ENCODE measurements at regions not wholly inside any gene's neighbourhood (a gene's known extent, or its start where the extent isn't known, plus 50 kb on each side); places are given as distances from the start of the nearest gene placed in this dataset.
"Not testable (repeated sequence)": the region's sequence is repeated elsewhere in the genome, so short reads cannot be mapped to it uniquely, and the experiment has no call there.

DNA sequence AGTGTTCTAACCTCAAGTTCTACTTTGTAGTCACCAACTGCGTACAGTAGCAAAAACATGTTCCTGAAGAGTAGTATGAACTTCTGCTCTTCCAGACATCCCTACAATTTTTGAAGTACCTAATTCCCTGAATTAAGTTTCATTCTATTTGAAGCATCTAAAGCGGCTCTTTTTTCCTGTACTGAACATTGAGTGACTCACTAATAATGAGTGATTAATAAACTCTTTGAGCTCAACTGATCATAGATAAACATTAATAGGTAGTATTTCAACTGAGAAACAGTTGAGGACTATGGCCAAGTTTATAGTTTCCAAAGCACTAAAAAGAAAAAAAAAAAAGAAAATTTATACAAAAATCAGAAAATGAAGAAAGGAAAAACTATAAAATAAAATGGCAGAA lies 683.1 kb downstream of the LTN1 start:
- no peak for DNase-seq

DNA sequence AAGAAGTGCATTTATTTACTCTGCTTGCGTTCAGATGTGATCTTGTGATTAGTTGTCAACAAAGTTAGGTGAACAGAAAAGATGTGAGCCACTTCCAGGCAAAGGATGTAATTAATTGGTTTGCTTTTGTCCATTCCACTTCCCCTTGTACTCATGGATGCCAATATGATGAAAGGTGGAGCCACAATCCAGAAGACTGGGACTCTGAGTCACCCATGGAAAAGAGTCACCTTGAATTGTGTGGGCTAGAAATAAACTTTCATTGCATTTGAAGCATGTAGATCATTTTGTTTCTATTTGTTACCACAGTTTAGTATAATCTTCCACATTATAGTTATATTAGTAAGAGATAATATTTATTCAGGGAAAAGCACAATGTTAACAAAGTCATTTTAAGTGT lies 684.2 kb downstream of the LTN1 start:
- no peak for DNase-seq

DNA sequence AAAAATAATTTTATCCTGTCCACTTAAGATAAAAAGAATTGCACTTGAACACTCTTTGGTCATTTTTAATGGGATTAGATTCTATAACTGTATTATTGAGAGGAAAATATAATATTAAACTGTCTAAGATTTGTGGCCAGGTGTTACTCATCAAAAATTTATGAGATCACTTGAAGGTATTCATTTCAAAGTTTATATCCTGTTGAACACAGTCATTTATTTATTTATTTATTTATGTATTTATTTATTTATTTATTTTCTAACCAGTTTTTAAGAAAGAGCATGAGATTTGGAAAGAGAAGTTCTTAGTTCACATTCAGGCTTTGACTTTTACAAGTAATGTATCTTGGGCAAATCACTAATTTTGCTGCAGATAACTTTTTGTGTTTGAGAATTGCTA lies 692.7 kb downstream of the LTN1 start:
- no peak for DNase-seq

DNA sequence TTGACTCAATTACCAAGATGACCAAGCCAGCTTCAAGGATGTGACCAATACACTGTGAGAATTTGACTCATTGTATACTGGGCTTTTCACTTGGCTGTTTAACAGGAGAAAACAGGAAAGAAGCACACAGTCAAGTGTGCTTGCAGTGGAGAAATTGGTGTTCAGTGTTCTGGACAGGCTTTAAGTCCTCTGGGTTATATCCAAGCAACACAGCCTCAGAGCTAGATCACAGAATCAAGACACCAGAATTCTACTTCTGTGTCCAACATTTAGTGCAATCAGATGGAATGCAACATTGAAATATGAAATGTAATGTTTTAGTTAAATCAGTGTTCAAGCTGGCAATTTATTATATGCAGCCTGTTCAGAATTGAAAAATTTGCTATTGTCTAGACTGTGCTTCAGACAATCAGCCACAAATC lies 694.4 kb downstream of the LTN1 start:
- DNase-seq: no peak

DNA sequence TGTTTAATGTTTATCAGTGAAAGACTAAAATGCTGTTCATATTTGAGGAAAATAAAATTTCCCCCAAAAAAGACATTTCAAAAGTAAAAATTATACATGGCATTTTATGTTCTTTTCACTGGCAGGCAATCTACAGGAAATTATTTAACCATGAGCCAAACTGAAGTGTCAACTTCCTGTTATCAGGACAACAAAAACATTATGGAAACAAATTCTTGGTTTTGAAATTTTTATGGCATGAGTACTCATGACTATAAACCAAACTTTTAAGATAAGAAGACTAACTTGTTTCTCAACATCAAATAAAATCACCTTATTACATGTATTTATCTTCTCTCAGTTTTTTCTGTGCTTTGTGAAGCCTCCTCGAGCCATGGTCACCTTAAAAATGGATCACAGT lies 698.6 kb downstream of the LTN1 start:
- no peak for DNase-seq

DNA sequence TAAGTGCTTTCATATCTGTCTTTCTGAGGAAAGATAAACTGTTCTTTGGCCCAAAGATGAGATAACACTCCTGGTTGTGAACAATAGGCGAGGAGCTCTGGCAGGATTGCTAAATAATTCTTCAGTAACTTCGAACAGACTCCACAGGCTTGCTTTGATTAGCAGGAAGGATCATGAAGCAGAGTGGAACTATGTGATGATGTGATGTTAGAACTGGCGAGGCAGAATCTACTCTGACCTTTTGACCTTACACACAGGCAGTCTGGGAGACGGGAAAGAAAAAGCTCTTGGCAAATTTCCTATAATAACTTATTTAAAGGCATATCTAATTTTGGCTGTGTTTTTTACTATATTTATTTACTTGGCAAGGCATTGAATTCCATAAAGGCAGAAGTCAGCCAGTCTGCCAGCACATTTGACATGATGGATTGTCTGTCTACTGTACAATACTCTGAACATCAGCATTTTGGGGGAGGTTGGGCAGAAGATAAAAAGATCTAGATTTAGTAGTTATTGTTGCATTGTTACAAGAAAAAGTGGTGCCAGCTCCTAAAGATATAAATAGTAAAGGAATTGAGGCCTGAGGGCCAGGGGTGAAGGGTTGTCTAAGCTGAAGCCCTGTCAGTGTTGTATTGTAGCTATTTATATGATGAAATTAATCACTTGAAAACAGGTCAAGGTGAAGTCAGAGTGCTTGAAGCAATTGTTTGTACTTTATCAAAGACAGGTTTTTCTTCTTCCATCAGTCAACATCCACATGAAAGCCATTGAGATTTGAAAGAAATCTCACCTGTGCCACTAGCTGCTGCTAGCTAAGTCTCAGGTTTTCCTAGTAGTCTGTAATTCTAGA lies 708.8 kb downstream of the LTN1 start:
- no peak for DNase-seq

DNA sequence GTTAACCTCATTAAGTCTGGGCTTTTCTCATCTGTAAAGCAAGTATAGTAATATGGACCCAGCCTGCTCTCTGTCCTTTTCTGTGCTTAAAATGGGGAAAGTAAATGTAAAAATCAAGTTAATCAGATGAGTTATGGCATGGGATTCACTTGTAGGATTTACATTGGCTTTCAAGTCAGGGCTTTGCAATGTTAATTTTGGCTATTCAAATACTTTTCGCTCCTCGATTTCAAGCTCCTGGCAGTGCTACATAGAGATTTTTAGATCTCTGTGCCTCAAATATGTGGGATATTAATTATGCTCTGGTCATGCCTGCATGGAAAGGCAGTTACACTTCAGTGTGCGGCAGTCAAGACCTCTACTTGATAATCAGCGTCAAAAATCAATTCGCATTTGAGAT lies 709.8 kb downstream of the LTN1 start:
- no peak for DNase-seq

DNA sequence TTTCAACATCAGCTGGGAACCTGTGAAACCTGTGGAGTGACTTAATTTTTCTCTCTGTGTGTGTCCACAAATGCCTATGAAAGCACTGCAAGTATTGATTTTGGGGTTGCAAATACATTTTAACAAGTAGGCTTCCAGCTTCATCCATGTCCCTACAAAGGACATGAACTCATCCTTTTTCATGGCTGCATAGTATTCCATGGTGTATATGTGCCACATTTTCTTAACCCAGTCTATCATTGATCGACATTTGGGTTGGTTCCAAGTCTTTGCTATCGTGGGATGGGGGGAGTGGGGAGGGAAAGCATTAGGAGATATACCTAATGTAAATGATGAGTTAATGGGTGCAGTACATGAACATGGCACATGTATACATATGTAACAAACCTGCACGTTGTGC lies 711.3 kb downstream of the LTN1 start:
- not testable (repeated sequence) for DNase-seq

DNA sequence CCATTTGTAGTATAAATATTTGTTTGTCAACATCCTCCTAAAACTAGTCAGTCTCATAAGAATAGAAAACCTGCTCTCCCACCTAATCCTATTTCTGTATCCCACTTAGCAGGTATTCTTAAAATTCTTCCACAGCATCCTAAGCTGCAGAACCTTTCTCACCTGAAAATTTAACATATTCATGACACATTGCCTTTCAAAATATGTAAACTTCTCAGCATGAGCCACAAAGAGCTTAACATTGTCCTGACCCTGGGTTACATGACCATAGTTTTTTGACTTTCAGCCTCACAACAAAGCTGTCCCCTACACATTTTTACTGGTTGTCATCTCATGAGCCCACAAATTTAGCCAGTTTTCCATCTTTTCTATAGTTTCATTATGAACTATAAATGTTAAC lies 712.1 kb downstream of the LTN1 start:
- DNase-seq: no peak

DNA sequence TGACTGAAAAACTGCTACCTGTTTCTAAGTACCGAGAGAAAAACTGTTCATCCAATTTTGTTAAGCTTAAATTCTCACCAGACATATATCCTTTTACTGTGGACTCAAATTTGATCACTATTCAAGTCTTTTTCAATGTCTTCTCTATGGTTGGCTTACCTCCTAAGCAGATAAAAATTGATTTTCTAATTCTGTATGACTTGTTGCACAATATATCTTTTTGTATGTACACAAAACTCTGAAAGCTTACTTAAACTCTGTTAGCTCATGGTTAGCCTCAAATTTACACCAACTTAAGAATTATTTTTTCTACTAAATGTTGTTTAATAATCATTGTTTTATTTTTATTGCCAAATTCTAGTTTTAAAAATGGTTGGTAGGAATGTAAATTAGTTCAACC lies 715.4 kb downstream of the LTN1 start:
- DNase-seq: no peak

DNA sequence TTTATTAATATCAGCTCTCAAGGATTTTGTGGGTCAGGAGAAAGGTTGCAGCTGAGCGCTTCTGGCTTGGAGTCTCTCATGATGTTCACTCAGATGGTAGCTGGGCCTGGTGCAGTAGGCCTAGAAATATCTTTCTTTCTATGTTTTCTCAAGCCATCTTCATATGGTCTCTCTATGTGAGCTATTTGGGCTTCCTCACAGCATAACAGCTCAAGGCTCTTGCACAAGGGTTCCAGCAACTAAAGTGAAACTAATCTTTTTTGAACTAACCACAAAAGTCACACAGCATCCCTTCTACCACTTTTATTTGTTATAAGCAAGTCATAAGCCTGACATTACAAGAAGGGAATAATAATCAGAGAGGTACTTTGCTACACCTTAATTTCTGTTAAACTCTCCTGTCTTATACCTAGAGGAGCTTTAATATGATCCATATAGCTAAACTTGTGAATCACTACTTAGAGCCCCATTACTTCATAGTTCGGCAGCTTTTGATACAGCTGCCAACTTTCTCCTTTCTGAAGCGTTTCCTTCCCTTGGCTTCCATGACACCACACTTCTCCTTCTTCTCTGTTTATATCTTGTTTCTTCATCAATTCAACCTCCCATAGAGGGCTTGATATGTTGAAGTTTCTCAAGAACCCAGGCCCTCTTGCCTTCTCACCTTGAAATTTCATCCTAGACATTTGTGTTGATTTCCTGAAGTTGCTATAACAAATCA lies 720.2 kb downstream of the LTN1 start:
- no peak for DNase-seq

DNA sequence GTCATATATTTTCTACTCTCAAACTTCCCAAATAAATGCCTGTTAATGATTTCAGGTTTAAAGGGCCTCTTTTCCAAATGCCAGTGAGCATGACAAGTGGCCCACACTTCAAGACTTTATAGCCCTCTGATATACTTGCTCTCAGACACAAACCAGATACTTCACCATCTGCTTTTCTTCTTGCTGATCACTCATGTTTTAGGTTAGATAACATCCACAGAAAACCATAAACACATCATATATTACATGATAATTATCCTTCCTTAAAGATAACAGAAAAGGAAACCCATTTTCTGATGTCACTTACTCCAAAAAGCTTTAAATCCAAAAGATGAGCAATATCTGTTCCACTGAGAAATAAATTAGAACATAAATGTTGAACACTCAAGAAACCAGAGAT lies 723.5 kb downstream of the LTN1 start:
- no peak for DNase-seq

DNA sequence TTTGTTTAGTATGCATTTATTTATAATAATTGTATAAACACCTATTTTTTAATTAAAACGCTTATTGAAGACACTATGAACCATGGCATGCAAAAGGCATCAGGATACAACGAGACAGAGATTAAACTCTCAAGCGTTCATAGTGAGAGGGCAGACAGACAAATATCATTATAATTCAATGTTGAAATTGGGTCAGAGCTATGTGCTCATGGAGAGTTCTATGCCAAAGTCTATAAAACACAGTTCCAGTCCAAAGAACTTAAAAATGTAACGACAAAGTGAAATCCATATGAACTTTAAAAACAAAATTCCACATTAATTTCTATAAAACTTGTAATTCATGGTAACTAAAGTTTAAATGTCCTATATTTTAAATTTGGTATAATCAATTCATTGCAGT lies 724.0 kb downstream of the LTN1 start:
- DNase-seq: no peak

DNA sequence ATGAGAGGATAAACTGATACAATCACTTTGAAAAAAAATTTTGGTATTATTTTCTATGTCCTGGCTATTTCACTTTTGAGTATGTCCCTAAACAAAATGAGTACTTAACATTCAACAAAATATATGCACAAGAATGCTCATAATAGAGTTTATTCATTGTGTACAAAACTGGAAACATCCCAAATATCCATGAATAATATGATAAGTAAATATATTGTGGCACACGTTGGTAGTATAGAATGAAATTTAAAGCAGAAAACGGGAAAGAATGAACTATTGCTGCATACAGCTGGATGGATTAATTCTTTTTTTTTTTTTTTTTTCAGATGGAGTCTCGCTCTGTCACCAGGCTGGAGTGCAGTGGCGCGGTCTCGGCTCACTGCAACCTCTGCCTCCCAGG lies 725.2 kb downstream of the LTN1 start:
- DNase-seq: no peak

DNA sequence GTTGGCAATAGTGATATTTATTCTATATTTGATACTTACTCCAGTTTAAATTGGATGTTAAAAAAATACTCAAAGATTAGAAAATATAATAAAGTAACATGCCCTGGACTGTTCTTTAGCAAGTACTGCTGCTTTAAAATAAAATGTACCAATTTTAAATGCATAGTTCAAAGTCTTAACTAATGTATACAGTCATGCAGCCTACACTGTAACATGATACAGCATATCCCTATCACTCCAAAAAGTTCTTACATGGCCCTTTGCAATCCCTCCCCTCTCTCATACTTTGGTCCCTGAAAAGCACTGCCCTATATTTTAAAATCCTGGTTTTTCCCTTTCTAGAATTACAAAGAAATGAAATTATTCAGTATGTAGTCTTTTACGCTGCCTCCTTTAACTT lies 726.6 kb downstream of the LTN1 start:
- DNase-seq: no peak

DNA sequence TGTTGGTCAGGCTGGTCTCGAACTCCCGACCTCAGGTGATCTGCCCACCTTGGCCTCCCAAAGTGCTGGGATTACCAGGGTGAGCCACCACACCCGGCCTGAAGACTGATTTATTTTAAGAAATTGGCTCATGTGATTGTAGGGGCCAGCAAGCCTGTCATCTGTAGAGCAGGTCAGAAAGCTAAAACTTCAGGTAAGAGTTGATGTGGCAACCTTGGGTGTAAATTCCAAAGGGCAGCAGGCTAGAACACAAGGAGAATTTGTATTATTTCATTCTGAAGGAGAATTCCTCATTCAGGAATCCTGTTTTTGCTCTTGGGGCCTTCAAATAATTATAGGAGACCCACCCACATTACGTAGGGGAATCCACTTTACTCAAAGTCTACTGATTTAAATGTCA lies 728.7 kb downstream of the LTN1 start:
- no peak for DNase-seq

DNA sequence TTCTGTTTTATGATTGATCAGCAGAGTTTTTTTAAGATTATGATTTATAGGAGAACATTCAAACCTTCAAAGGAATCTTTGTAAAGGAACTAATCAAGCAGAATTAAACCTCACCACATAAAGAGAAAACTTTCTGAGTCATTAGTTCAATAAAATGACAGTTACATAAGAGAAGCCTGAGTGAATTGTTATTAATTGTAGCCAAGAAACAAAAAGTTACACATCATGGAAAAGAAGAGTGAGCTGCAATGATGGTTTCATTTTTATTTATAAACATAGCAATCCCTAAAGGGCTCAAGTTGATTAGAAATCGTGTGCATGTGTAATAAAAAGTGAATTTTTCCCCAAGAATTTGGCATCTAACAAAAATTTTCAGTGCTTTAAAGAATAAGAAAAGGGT lies 731.4 kb downstream of the LTN1 start:
- DNase-seq: no peak

DNA sequence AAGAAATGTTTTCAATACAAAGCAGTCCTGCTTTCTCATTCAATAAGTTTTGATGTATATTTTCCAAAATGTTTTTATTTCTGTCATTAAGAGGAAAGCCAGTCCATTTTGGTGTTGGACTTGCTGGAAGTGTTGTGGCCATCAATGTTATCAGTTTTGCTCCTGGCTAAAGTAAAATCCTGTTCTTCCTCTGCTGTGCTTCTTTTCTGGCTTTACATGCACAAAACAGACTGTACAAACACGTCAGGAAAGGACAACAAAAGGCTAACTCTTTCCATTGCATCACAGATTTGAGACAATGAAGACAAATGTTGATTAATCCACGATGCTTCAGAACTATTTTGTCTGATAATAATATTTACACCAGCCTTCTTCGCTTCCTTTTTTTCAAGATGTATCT lies 735.4 kb downstream of the LTN1 start:
- DNase-seq: no peak

DNA sequence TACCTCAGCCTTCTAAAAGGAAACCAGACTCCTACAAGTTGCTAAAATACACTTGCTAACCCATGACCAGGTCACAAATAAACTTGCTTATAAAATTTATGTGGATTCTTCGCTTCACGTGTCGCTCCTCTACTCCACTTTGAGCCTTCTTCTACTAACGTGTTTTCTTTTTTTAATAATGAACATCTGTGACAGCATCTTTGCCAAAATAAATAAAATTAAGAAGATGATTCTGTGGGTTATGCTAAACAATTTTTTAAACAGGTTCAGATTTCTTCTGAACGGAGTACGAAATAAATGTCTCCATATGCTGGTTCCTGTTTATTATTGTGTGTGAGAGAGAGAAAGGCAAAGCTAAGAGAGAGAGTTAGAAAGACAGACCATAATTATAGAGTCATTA lies 735.8 kb downstream of the LTN1 start:
- DNase-seq: no peak

DNA sequence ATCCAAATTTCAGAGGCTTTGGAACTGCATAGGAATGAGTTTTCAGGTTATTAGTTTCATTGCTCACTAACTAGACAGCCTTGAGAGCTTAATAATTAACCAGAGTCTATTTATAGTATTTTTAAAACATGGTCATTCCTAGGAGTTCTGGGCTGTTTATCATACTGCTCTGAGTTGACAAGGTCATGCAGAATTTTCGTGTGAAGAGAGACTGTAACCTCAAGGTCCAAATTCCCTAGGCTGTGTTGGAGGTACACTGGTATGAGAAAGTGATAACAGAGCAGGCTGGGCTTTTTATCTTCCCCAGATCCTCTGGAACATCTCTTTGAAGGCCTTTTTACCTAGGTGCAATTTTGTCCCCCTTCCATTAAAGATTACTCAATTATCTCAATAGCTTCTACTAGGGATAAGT lies 736.3 kb downstream of the LTN1 start:
- no peak for DNase-seq

DNA sequence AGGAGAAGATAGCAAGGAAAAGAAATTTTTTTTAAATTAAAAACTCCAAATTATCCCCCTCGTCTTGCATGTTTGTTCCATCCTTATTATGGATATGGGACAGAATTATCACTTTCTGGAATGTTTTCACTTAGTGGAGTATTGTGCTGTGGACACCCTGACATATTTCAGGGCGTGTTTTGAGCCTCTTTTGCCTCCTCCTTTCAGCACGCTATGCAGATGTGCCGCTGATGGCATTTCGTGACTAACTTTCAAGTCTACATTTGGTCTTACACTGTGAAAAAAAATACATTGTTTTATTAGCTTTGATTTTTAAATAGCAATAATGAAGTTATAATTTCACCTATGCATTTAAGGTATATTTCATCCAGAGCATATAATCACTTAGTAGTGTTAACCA lies 738.7 kb downstream of the LTN1 start:
- no peak for DNase-seq

DNA sequence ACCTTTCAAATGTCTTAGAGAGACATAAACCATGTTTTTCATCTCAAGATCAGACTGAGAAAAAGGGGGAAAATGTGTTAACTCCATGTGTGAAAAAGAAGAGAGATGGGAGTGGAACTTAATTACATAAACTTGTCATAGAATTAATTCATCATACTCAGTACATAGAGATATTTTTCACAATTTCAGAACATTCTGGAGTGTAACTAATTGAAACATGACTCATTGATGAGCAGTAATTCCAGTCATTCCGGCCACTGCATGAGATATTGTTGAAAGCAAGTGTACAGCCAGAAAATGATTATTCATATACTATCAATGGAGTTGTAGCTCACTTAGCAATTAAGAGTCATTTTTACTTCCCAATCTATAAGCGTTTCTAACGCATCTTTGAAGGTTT lies 739.3 kb downstream of the LTN1 start:
- DNase-seq: no peak

DNA sequence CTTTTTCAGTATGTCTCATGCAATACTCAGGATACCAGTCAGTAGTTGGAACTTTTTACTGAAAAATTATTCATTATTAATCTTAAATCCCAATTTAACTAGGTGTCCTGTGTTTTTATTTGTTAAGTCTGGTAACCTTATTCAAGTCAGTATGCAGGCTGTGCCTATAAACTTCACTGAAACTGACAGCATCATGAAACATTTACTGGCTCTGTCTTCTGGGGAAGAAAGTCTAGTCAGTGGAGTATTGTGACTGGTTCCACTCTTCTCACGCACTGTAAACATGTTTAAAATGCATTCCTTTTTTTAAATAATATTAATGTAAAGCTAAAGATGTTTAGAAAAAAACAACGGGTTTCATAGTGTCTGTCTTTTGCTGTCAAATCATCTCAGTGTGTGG lies 739.7 kb downstream of the LTN1 start:
- no peak for DNase-seq
